CD14-positive monocyte (primary cell): ENCODE measurements at regions not wholly inside any gene's neighbourhood (a gene's known extent, or its start where the extent isn't known, plus 50 kb on each side); places are given as distances from the start of the nearest gene placed in this dataset.

Experiments used
- DNase-seq, 3 donors: peaks; one replicate each; pipeline ENCODE4 v3.0.0-alpha.2; 2011 to 2022
- H2AFZ ChIP-seq: 2 replicates; pipeline ENCODE4 v1.6.0; 2012; ENCODE audit warnings: mild to moderate bottlenecking, low read depth, low read length, inconsistent platforms; ENCODE audit not compliant: insufficient read depth, poor library complexity, severe bottlenecking
- H3K27ac ChIP-seq, 2 donors: 1 replicate in 1 of 2; 2 replicates in 1 of 2; pipeline ENCODE4 v1.5.1; 2012 to 2013; ENCODE audit warnings: low read length in 2 of 2, control low read depth in 1 of 2, inconsistent platforms in 1 of 2, low read depth in 1 of 2, mild to moderate bottlenecking in 1 of 2
- H3K27me3 ChIP-seq, 2 donors: one replicate each; pipeline versions ENCODE4 v1.6.0 to v1.6.1; 2011 to 2013; ENCODE audit warnings: low read length in 2 of 2; ENCODE audit not compliant: control insufficient read depth in 2 of 2, insufficient read depth in 2 of 2
- H3K36me3 ChIP-seq, 2 donors: replicated peaks in 1 of 2; 1 replicate in 1 of 2; 2 replicates in 1 of 2; pipeline versions ENCODE4 v1.5.1 to v1.6.1; 2012 to 2013; ENCODE audit warnings: low read length in 2 of 2, control low read depth in 1 of 2, inconsistent platforms in 1 of 2, mild to moderate bottlenecking in 1 of 2; ENCODE audit not compliant: insufficient read depth in 2 of 2, control insufficient read depth in 1 of 2
- H3K4me1 ChIP-seq, 2 donors: 1 replicate in 1 of 2; 2 replicates in 1 of 2; pipeline versions ENCODE4 v1.5.1 to v1.6.1; 2012 to 2013; ENCODE audit warnings: low read length in 2 of 2, control low read depth in 1 of 2, inconsistent platforms in 1 of 2, mild to moderate bottlenecking in 1 of 2, moderate library complexity in 1 of 2; ENCODE audit not compliant: insufficient read depth in 2 of 2, control insufficient read depth in 1 of 2
- H3K4me2 ChIP-seq: replicated peaks from 2 replicates; pipeline ENCODE3; 2012; ENCODE audit warnings: low read length, moderate library complexity, mild to moderate bottlenecking; ENCODE audit not compliant: poor library complexity, severe bottlenecking; ENCODE audit errors: extremely low read depth
- H3K4me3 ChIP-seq, 3 experiments: fragments of 200-600 bp in 1 of 3; sonication (generic) in 1 of 3; replicated peaks in 1 of 3; 1 replicate in 2 of 3; 2 replicates in 1 of 3; pipeline ENCODE4 v1.5.1; 2011 to 2013; ENCODE audit warnings: low read length in 3 of 3, mild to moderate bottlenecking in 3 of 3, control low read depth in 2 of 3, low read depth in 2 of 3, inconsistent platforms in 1 of 3, moderate library complexity in 1 of 3
- H3K79me2 ChIP-seq: 2 replicates; pipeline ENCODE4 v1.6.0; 2012; ENCODE audit warnings: mild to moderate bottlenecking, control low read depth, inconsistent platforms, low read length, moderate library complexity; ENCODE audit not compliant: insufficient read depth
- H3K9ac ChIP-seq: 2 replicates; pipeline ENCODE4 v1.6.0; 2017; ENCODE audit warnings: low read length, mild to moderate bottlenecking; ENCODE audit not compliant: insufficient read depth, poor library complexity, severe bottlenecking
- H3K9me3 ChIP-seq, 2 donors: replicated peaks in 1 of 2; 1 replicate in 1 of 2; 2 replicates in 1 of 2; pipeline versions ENCODE4 v1.5.1 to v1.6.1; 2012 to 2013; ENCODE audit warnings: low read length in 2 of 2, control low read depth in 1 of 2; ENCODE audit not compliant: control insufficient read depth in 1 of 2, insufficient read depth in 1 of 2
- H4K20me1 ChIP-seq: 2 replicates; pipeline ENCODE4 v1.6.0; 2012; ENCODE audit warnings: mild to moderate bottlenecking, low read length, control low read depth, moderate library complexity; ENCODE audit not compliant: insufficient read depth
- H3K27ac Mint-ChIP-seq, 7 donors: one replicate each; pipeline ENCODE4 v1.8.0; 2020; ENCODE audit warnings: mild to moderate bottlenecking in 7 of 7, mixed read lengths in 7 of 7, moderate library complexity in 6 of 7, inconsistent platforms in 2 of 7
- H3K27me3 Mint-ChIP-seq, 3 donors: one replicate each; pipeline ENCODE4 v1.8.0; 2021 to 2022; ENCODE audit warnings: low read depth in 3 of 3, mild to moderate bottlenecking in 3 of 3, mixed read lengths in 3 of 3, moderate library complexity in 3 of 3, inconsistent platforms in 1 of 3
- H3K36me3 Mint-ChIP-seq, 2 donors: one replicate each; pipeline ENCODE4 v1.8.0; 2020; ENCODE audit warnings: mixed read lengths in 2 of 2, inconsistent platforms in 1 of 2, mild to moderate bottlenecking in 1 of 2
- H3K4me1 Mint-ChIP-seq: one replicate; pipeline ENCODE4 v1.8.0; 2020; ENCODE audit warnings: mild to moderate bottlenecking, mixed read lengths
- H3K4me3 Mint-ChIP-seq, 2 donors: one replicate each; pipeline ENCODE4 v1.8.0; 2020; ENCODE audit warnings: mild to moderate bottlenecking in 2 of 2, mixed read lengths in 2 of 2, moderate library complexity in 1 of 2
- H3K9me3 Mint-ChIP-seq, 7 donors: one replicate each; pipeline ENCODE4 v1.8.0; 2020 to 2022; ENCODE audit warnings: mixed read lengths in 7 of 7, mild to moderate bottlenecking in 6 of 7, moderate library complexity in 6 of 7, inconsistent platforms in 2 of 7
- CTCF ChIP-seq: fragments of 200-600 bp; IDR thresholded peaks from one replicate; pipeline ENCODE4 v1.8.0; 2022; ENCODE audit warnings: antibody characterized with exemption, mild to moderate bottlenecking
- WGBS: methylation state at CpG from one replicate; pipeline ENCODE4 v1.1.5; 2013; ENCODE audit warnings: missing lambda C conversion rate; ENCODE audit not compliant: insufficient coverage; 5-methylcytosine and 5-hydroxymethylcytosine counted together
- intact Hi-C, 2 donors: fragments of 100-400 bp; cut with micrococcal nuclease; formaldehyde crosslinking; loops; one replicate each; pipeline versions ENCODE4 v1.15.0 to v1.15.1; 2023

- H3K27me3 Mint-ChIP-seq, result peaks cover 0 to 2% (median 0%) of the 10 kb centered on the region in 3 donors
- Histone ChIP-seq H3K4me2 (no peak overlapping the region), H3K79me2 (no peaks in the 10 kb centered on the region), H3K27me3 (no peaks in the 10 kb centered on the region), H4K20me1 (no peaks in the 10 kb centered on the region), H3K4me1 (no peaks in the 10 kb centered on the region), H3K36me3 (no peaks in the 10 kb centered on the region), H3K9me3 (peaks cover 5 to 11% of the 10 kb centered on the region in 2 donors), H3K4me3 (no peak overlapping the region), H3K27ac (no peak overlapping the region), H2AFZ (no peak overlapping the region), H3K9ac (no peak overlapping the region)
- H3K9me3 Mint-ChIP-seq, result peaks cover 0 to 10% (median 4%) of the 10 kb centered on the region in 7 donors
- H3K4me1 Mint-ChIP-seq, result no peaks in the 10 kb centered on the region
- no peak overlapping the region for H3K27ac Mint-ChIP-seq
- intact Hi-C loops, result no loop called here
- DNase-seq, result no peak
- 75% methylated on average over 2 of the region's 3 CpGs for WGBS
- no peaks in the 10 kb centered on the region for H3K36me3 Mint-ChIP-seq
- H3K4me3 Mint-ChIP-seq, result no peak overlapping the region
- no peak for TF ChIP-seq CTCF
Measured at GRCh38 chr7:53191191-53191695, 155.8 kb downstream of the POM121L12 start.

- no peaks in the 10 kb centered on the region for H3K4me1 Mint-ChIP-seq
- no peak overlapping the region for H3K27ac ChIP-seq
- H3K4me3 ChIP-seq, result no peak overlapping the region
- H3K36me3 Mint-ChIP-seq, result no peaks in the 10 kb centered on the region
- H3K27me3 ChIP-seq, result no peaks in the 10 kb centered on the region
- no peak overlapping the region for H3K4me2 ChIP-seq
- no peaks in the 10 kb centered on the region for H4K20me1 ChIP-seq
- H3K9me3 Mint-ChIP-seq, result peaks cover 0 to 10% (median 4%) of the 10 kb centered on the region in 7 donors
- DNase-seq, result no peak
- H3K79me2 ChIP-seq, result no peaks in the 10 kb centered on the region
- 64% methylated on average over 5 of the region's 6 CpGs for WGBS
- H3K27me3 Mint-ChIP-seq, result peaks cover 0 to 2% (median 0%) of the 10 kb centered on the region in 3 donors
- H2AFZ ChIP-seq, result no peak overlapping the region
- peaks cover 6 to 10% of the 10 kb centered on the region in 2 donors for H3K9me3 ChIP-seq
- TF ChIP-seq CTCF, result no peak
- no peaks in the 10 kb centered on the region for H3K4me1 ChIP-seq
- no peak overlapping the region for H3K9ac ChIP-seq
- no peak overlapping the region for H3K4me3 Mint-ChIP-seq
- intact Hi-C loops, result no loop called here
- H3K36me3 ChIP-seq, result no peaks in the 10 kb centered on the region
- H3K27ac Mint-ChIP-seq, result no peak overlapping the region
Measured at GRCh38 chr7:53191836-53192443, 156.5 kb downstream of the POM121L12 start.
